Heart right ventricle (tissue), 16 donors: ENCODE measurements at regions not wholly inside any gene's neighbourhood (a gene's known extent, or its start where the extent isn't known, plus 50 kb on each side); places are given as distances from the start of the nearest gene placed in this dataset.

Source experiments
- ATAC-seq, 8 donors: fragments of 200-7000 bp; cut with Tn5 transposase; one replicate each; pipeline ENCODE4 v1.9.1; 2020; ENCODE audit warnings: mild to moderate bottlenecking in 8 of 8, moderate library complexity in 8 of 8, moderate number of reproducible peaks in 1 of 8
- DNase-seq, 2 donors: peaks; one replicate each; pipeline ENCODE4 v3.0.0-alpha.2; 2020
- H3K27ac ChIP-seq, 10 donors: fragments of 200-600 bp; sonication (generic) in 2 of 10; one replicate each; pipeline versions ENCODE4 v1.5.0 to v1.8.0; 2020 to 2022; ENCODE audit warnings: mild to moderate bottlenecking in 3 of 10
- H3K27me3 ChIP-seq, 7 donors: fragments of 200-600 bp; one replicate each; pipeline ENCODE4 v1.8.0; 2021 to 2022; ENCODE audit warnings: mild to moderate bottlenecking in 2 of 7
- H3K36me3 ChIP-seq, 9 donors: fragments of 200-600 bp; sonication (generic) in 1 of 9; one replicate each; pipeline versions ENCODE4 v1.5.0 to v1.8.0; 2020 to 2022; ENCODE audit warnings: mild to moderate bottlenecking in 2 of 9
- H3K4me1 ChIP-seq, 9 donors: fragments of 200-600 bp; sonication (generic) in 1 of 9; one replicate each; pipeline versions ENCODE4 v1.5.0 to v1.8.0; 2020 to 2022; ENCODE audit warnings: mild to moderate bottlenecking in 4 of 9
- H3K4me3 ChIP-seq, 10 donors: fragments of 200-600 bp; sonication (generic) in 2 of 10; one replicate each; pipeline versions ENCODE4 v1.5.0 to v1.8.0; 2020 to 2022; ENCODE audit warnings: mild to moderate bottlenecking in 7 of 10, moderate library complexity in 2 of 10
- H3K9me3 ChIP-seq, 11 donors: fragments of 200-600 bp in 10 of 11; sonication (generic) in 2 of 11; one replicate each; pipeline versions ENCODE4 v1.5.0 to v1.8.0; 2013 to 2022; ENCODE audit warnings: mild to moderate bottlenecking in 2 of 11, control low read depth in 1 of 11, moderate library complexity in 1 of 11
- CTCF ChIP-seq, 9 donors: fragments of 200-600 bp; sonication (generic) in 2 of 9; IDR thresholded peaks; one replicate each; pipeline versions ENCODE4 v1.5.0 to v1.8.0; 2021 to 2022; ENCODE audit warnings: antibody characterized with exemption in 9 of 9, mild to moderate bottlenecking in 5 of 9, moderate library complexity in 1 of 9
- WGBS, 2 donors: extraction: QIAGEN DNeasy Blood & Tissue Kit; methylation state at CpG; one replicate each; pipeline ENCODE4 v1.1.7; 2013; ENCODE audit warnings: inconsistent platforms in 1 of 2; 5-methylcytosine and 5-hydroxymethylcytosine counted together
- intact Hi-C, 10 donors: fragments of 100-400 bp; cut with DNase I; formaldehyde crosslinking; loops; one replicate each; pipeline versions ENCODE4 v1.11.1 to v1.14.2; 2022
- donor health status: Arrhythmogenic right ventricular cardiomyopathy.
- donor health status: ischemic (EF 13 %, LVEDD 7.1; RV severe dilation, severe dysfunction).
- donor health status: healthy with polysubstance abuse.
- donor health status: DM: no; HTN: yes; CAD: no.
- donor health status: DM: no; HTN: no; CAD: no.
- donor health status: ischemic (EF 25% LVEDD 6.9; RV normal size, moderate dysfunction).
- donor health status: ischemic (EF 25% LVEDD 5.7; RV mildly dilated, moderate dysfunction).
- donor health status: healthy.
- donor health status: DM: yes; HTN: yes; CAD: no.
- donor health status: Ischemic cardiomyopathy.
- donor health status: ischemic (EF 35%, LVEDD 5.7; RV mildly dilated, moderate dysfunction).
- donor health status: nonischemic (EF 11% LVEDD 7.7; RV severe dilation, severe dysfunction).
- donor health status: DM: yes; HTN: yes; CAD: no.
- donor health status: PGD.
- donor health status: ischemic (EF 29% LVEDD 5.4; RV normal size, mild dysfunction).
- donor health status: nonischemic (EF 23%, LVEDD 6.1; RV moderate dilation, normal function).

GRCh38 chr6:12369781-12370262 lies 79.7 kb downstream of the EDN1 start:
- ATAC-seq (peak in 3 of 8 donors; percentile 37 to 53 (median 48)), DNase-seq (no peak)
- H3K27ac ChIP-seq = no peak overlapping the region
- peak in 1 of 9 donors; percentile 15 for TF ChIP-seq CTCF (IDR thresholded peaks at IDR 0.05)
- no peaks in the 10 kb centered on the region for H3K9me3 ChIP-seq
- H3K36me3 ChIP-seq = no peaks in the 10 kb centered on the region
- 72 to 78% methylated on average over 11 of the region's 11 CpGs for WGBS, 2 donors
- no peak overlapping the region for H3K4me3 ChIP-seq
- intact Hi-C loops = loop anchor here in 2 of 10 donors (5.0 kb wide), 3 partner anchors 67 to 797 kb away; no protein-coding TSS in a partner anchor
- H3K4me1 ChIP-seq = peaks cover 0 to 20% (median 8%) of the 10 kb centered on the region in 9 donors
- no peaks in the 10 kb centered on the region for H3K27me3 ChIP-seq

GRCh38 chr6:12371151-12371550 lies 81.0 kb downstream of the EDN1 start:
- no peak for ATAC-seq
- no peak overlapping the region for H3K27ac ChIP-seq
- DNase-seq = no peak
- TF ChIP-seq CTCF (IDR thresholded peaks at IDR 0.05) = no peak
- no peak overlapping the region for H3K4me3 ChIP-seq
- peaks cover 0 to 13% (median 0%) of the 10 kb centered on the region in 9 donors for H3K4me1 ChIP-seq
- intact Hi-C loops = no loop called here
- H3K9me3 ChIP-seq = no peaks in the 10 kb centered on the region
- 98 to 100% methylated on average over 1 of the region's 1 CpG for WGBS, 2 donors
- no peaks in the 10 kb centered on the region for H3K27me3 ChIP-seq
- no peaks in the 10 kb centered on the region for H3K36me3 ChIP-seq

- 71 to 84% methylated on average over 3 of the region's 3 CpGs for WGBS, 2 donors
- Histone ChIP-seq H3K36me3 (no peaks in the 10 kb centered on the region), H3K9me3 (no peaks in the 10 kb centered on the region), H3K4me3 (no peak overlapping the region), H3K4me1 (peaks cover 0 to 13% (median 0%) of the 10 kb centered on the region in 9 donors), H3K27ac (no peak overlapping the region), H3K27me3 (no peaks in the 10 kb centered on the region)
- ATAC-seq = peak in 2 of 8 donors; percentile 58 to 65
- DNase-seq = no peak
- no peak for TF ChIP-seq CTCF (IDR thresholded peaks at IDR 0.05)
- intact Hi-C loops = no loop called here
Measured at GRCh38 chr6:12371641-12372146, 81.5 kb downstream of the EDN1 start.

GRCh38 chr6:12379181-12379580 lies 89.0 kb downstream of the EDN1 start:
- no peak for TF ChIP-seq CTCF (IDR thresholded peaks at IDR 0.05)
- no peak overlapping the region for H3K27ac ChIP-seq
- peaks cover 0 to 19% (median 0%) of the 10 kb centered on the region in 11 donors for H3K9me3 ChIP-seq
- no peak overlapping the region for H3K4me3 ChIP-seq
- intact Hi-C loops = no loop called here
- 88 to 95% methylated on average over 1 of the region's 1 CpG for WGBS, 2 donors
- H3K36me3 ChIP-seq = no peaks in the 10 kb centered on the region
- ATAC-seq (no peak), DNase-seq (no peak)
- H3K27me3 ChIP-seq = no peaks in the 10 kb centered on the region
- H3K4me1 ChIP-seq = no peaks in the 10 kb centered on the region
